ENCODE measurements at regions not wholly inside any gene's neighbourhood (a gene's known extent, or its start where the extent isn't known, plus 50 kb on each side); places are given as distances from the start of the nearest gene placed in this dataset.

GRCh38 chr2:146678516-146678915 lies 1166.3 kb upstream of the ACVR2A start:
- in situ Hi-C loops (cut with HindIII; ENCODE audit: low pct_ligation_motif_present, low sequenced_read_pairs), result no loop called here
- H3K36me3 ChIP-seq (replicated peaks), result no peaks in the 10 kb centered on the region
- no peak for DNase-seq
- TF ChIP-seq, protein P1, sequence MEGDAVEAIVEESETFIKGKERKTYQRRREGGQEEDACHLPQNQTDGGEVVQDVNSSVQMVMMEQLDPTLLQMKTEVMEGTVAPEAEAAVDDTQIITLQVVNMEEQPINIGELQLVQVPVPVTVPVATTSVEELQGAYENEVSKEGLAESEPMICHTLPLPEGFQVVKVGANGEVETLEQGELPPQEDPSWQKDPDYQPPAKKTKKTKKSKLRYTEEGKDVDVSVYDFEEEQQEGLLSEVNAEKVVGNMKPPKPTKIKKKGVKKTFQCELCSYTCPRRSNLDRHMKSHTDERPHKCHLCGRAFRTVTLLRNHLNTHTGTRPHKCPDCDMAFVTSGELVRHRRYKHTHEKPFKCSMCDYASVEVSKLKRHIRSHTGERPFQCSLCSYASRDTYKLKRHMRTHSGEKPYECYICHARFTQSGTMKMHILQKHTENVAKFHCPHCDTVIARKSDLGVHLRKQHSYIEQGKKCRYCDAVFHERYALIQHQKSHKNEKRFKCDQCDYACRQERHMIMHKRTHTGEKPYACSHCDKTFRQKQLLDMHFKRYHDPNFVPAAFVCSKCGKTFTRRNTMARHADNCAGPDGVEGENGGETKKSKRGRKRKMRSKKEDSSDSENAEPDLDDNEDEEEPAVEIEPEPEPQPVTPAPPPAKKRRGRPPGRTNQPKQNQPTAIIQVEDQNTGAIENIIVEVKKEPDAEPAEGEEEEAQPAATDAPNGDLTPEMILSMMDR (IDR thresholded peaks at IDR 0.05; ENCODE audit: low read depth, low read length, missing control alignments), result no peak
- no peaks in the 10 kb centered on the region for H3K27me3 ChIP-seq (replicated peaks)
- no peak overlapping the region for H3K4me3 ChIP-seq (ENCODE audit: low read depth, low read length)
- no peak overlapping the region for H3K27ac ChIP-seq

DNA sequence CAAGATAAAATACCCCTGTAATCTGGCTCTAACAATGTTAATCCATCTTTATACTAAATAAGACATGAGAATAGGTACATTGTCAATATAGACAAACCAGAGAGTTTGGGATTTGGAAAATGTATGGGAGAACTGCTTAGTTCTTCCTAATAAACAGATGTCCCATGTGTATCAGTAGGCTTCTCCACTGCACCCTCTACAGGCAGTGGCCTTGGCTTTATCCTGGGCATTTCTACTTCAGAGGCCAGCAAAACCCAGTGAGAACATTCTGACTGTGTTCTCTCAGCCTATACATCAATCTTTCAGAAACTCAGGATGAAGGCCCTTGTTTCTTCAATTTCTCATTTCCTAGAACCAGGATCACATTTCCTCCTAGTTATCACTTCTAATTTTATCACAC lies 1167.5 kb upstream of the ACVR2A start:
- no peak overlapping the region for H3K4me3 ChIP-seq (ENCODE audit: low read depth, low read length)
- H3K27ac ChIP-seq, result no peak overlapping the region
- no peak for DNase-seq
- H3K36me3 ChIP-seq (replicated peaks), result no peaks in the 10 kb centered on the region
- TF ChIP-seq, protein P1 (IDR thresholded peaks at IDR 0.05; ENCODE audit: low read depth, low read length, missing control alignments), result peak; percentile 47
- no peaks in the 10 kb centered on the region for H3K27me3 ChIP-seq (replicated peaks)
- in situ Hi-C loops (cut with HindIII; ENCODE audit: low pct_ligation_motif_present, low sequenced_read_pairs), result no loop called here

- no peak for DNase-seq
- TF ChIP-seq, protein P1 (IDR thresholded peaks at IDR 0.05; ENCODE audit: low read depth, low read length, missing control alignments), result no peak
- no peak overlapping the region for H3K27ac ChIP-seq
- in situ Hi-C loops (cut with HindIII; ENCODE audit: low pct_ligation_motif_present, low sequenced_read_pairs), result no loop called here
- H3K27me3 ChIP-seq (replicated peaks), result no peaks in the 10 kb centered on the region
- no peaks in the 10 kb centered on the region for H3K36me3 ChIP-seq (replicated peaks)
- H3K4me3 ChIP-seq (ENCODE audit: low read depth, low read length), result no peak overlapping the region
Observed at GRCh38 chr2:146669735-146670134, 1175.1 kb upstream of the ACVR2A start.

DNA sequence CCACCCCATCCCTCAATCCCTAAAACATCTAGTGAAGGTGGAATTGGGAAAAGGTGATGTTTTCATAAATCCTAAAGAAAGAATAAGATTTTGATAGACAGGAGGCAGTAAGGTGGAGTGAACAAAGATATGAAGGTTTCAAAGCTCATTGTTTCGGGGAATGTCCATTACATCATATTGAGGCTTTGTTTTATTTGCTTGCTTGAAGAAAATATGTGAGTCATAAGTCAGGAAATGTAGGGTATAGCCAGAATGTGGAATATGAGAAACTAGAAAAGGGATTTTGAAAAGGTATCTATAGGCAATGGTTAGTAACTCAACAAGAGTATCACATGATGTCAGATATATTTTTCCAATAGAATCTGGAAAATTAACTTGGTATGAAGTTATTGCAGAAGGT lies 1178.5 kb upstream of the ACVR2A start:
- DNase-seq, result no peak
- in situ Hi-C loops (cut with HindIII; ENCODE audit: low pct_ligation_motif_present, low sequenced_read_pairs), result no loop called here
- H3K36me3 ChIP-seq (replicated peaks), result no peaks in the 10 kb centered on the region
- H3K27me3 ChIP-seq (replicated peaks), result no peaks in the 10 kb centered on the region
- TF ChIP-seq, protein P1 (IDR thresholded peaks at IDR 0.05; ENCODE audit: low read depth, low read length, missing control alignments), result no peak
- H3K4me3 ChIP-seq (ENCODE audit: low read depth, low read length), result no peak overlapping the region
- no peak overlapping the region for H3K27ac ChIP-seq

GRCh38 chr2:146665800-146666199 lies 1179.0 kb upstream of the ACVR2A start:
- TF ChIP-seq, protein P1 (IDR thresholded peaks at IDR 0.05; ENCODE audit: low read depth, low read length, missing control alignments), result no peak
- in situ Hi-C loops (cut with HindIII; ENCODE audit: low pct_ligation_motif_present, low sequenced_read_pairs), result no loop called here
- DNase-seq, result no peak
- no peak overlapping the region for H3K27ac ChIP-seq
- H3K36me3 ChIP-seq (replicated peaks), result no peaks in the 10 kb centered on the region
- H3K27me3 ChIP-seq (replicated peaks), result no peaks in the 10 kb centered on the region
- H3K4me3 ChIP-seq (ENCODE audit: low read depth, low read length), result no peak overlapping the region

- in situ Hi-C loops (cut with HindIII; ENCODE audit: low pct_ligation_motif_present, low sequenced_read_pairs), result no loop called here
- H3K27me3 ChIP-seq (replicated peaks), result no peaks in the 10 kb centered on the region
- TF ChIP-seq, protein P1 (IDR thresholded peaks at IDR 0.05; ENCODE audit: low read depth, low read length, missing control alignments), result peak; percentile 62
- H3K4me3 ChIP-seq (ENCODE audit: low read depth, low read length), result no peak overlapping the region
- no peaks in the 10 kb centered on the region for H3K36me3 ChIP-seq (replicated peaks)
- DNase-seq, result no peak
- no peak overlapping the region for H3K27ac ChIP-seq
Observed at GRCh38 chr2:146661473-146662096, 1183.2 kb upstream of the ACVR2A start.
